Body of pancreas (tissue), 4 donors: ENCODE measurements at regions not wholly inside any gene's neighbourhood (a gene's known extent, or its start where the extent isn't known, plus 50 kb on each side); places are given as distances from the start of the nearest gene placed in this dataset.

Experiments
- ATAC-seq: fragments of 150-250 bp; one replicate; pipeline ENCODE4 v1.9.1; 2016
- DNase-seq, 4 donors: peaks; one replicate each; pipeline ENCODE4 v3.0.0-alpha.2; 2019
- H3K27ac ChIP-seq, 4 donors: fragments of 200-600 bp; sonication (generic); 1 replicate in 3 of 4; 2 replicates in 1 of 4; pipeline versions ENCODE4 v1.5.1 to v1.6.1; 2016 to 2019; ENCODE audit warnings: mild to moderate bottlenecking in 1 of 4, mixed read lengths in 1 of 4, moderate library complexity in 1 of 4
- H3K27me3 ChIP-seq, 2 donors: fragments of 200-600 bp; sonication (generic); one replicate each; pipeline ENCODE4 v1.6.0; 2016; ENCODE audit warnings: mild to moderate bottlenecking in 1 of 2
- H3K36me3 ChIP-seq, 2 donors: fragments of 200-600 bp; sonication (generic); replicated peaks in 1 of 2; 2 replicates each; pipeline ENCODE4 v1.5.1; 2016; ENCODE audit warnings: low read depth in 2 of 2; ENCODE audit not compliant: insufficient read depth in 1 of 2
- H3K4me1 ChIP-seq: fragments of 200-600 bp; sonication (generic); one replicate; pipeline ENCODE4 v1.6.0; 2016
- H3K4me3 ChIP-seq, 2 donors: fragments of 200-600 bp; sonication (generic); 1 replicate in 1 of 2; 2 replicates in 1 of 2; pipeline ENCODE4 v1.5.1; 2016 to 2019
- H3K9me3 ChIP-seq, 3 donors: fragments of 200-600 bp; sonication (generic); 1 replicate in 2 of 3; 2 replicates in 1 of 3; pipeline ENCODE4 v1.5.1; 2016
- POLR2A ChIP-seq, 3 donors: fragments of 450-650 bp; IDR thresholded peaks; one replicate each; pipeline ENCODE4 v1.6.1; 2016; ENCODE audit warnings: antibody characterized with exemption in 3 of 3, mild to moderate bottlenecking in 2 of 3
- WGBS, 2 donors: methylation state at CpG; one replicate each; pipeline ENCODE4 v1.1.5; 2017; 5-methylcytosine and 5-hydroxymethylcytosine counted together
- intact Hi-C: fragments of 100-400 bp; cut with DNase I; formaldehyde crosslinking; loops from one replicate; pipeline ENCODE4 v1.15.1; 2023
- TF ChIP-seq, protein P1 (sequence below), 7 experiments: fragments of 450-650 bp in 4 of 7; fragments of 200-600 bp in 3 of 7; sonication (generic) in 3 of 7; IDR thresholded peaks; one replicate each; pipeline ENCODE4 v1.5.1; 2016 to 2019; ENCODE audit warnings: antibody characterized with exemption in 7 of 7

DNA sequence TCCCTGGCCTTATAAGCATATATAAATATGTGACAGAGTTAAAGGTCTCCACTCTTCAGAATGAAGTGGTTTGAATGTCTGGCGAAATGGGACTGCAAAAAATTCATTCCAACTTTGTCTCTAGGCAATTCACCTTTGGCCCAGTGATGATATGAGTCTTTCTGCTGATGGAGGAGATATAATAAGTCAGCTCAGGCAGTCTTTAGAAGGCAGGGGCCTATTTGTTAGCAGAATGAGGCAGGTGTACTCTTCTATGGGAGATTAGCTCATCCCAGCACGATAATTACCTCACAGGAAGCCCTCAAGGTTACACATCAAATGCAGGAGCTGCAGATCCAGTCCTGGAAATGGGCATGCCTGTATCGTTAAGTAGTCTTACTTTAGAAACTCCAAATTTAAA lies 300.5 kb downstream of the NR2F1-AS1 start:
- H3K27me3 ChIP-seq = no peaks in the 10 kb centered on the region
- no peak overlapping the region for H3K4me3 ChIP-seq
- ATAC-seq = no peak
- no peaks in the 10 kb centered on the region for H3K9me3 ChIP-seq
- no peak overlapping the region for H3K27ac ChIP-seq
- DNase-seq = no peak
- H3K36me3 ChIP-seq = no peaks in the 10 kb centered on the region
- intact Hi-C loops = no loop called here
- TF ChIP-seq, protein P1, sequence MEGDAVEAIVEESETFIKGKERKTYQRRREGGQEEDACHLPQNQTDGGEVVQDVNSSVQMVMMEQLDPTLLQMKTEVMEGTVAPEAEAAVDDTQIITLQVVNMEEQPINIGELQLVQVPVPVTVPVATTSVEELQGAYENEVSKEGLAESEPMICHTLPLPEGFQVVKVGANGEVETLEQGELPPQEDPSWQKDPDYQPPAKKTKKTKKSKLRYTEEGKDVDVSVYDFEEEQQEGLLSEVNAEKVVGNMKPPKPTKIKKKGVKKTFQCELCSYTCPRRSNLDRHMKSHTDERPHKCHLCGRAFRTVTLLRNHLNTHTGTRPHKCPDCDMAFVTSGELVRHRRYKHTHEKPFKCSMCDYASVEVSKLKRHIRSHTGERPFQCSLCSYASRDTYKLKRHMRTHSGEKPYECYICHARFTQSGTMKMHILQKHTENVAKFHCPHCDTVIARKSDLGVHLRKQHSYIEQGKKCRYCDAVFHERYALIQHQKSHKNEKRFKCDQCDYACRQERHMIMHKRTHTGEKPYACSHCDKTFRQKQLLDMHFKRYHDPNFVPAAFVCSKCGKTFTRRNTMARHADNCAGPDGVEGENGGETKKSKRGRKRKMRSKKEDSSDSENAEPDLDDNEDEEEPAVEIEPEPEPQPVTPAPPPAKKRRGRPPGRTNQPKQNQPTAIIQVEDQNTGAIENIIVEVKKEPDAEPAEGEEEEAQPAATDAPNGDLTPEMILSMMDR (IDR thresholded peaks at IDR 0.05) = no peak
- no peak for TF ChIP-seq POLR2A (IDR thresholded peaks at IDR 0.05)
- 46 to 54% methylated on average over 3 of the region's 3 CpGs for WGBS, 2 donors
- no peaks in the 10 kb centered on the region for H3K4me1 ChIP-seq

DNA sequence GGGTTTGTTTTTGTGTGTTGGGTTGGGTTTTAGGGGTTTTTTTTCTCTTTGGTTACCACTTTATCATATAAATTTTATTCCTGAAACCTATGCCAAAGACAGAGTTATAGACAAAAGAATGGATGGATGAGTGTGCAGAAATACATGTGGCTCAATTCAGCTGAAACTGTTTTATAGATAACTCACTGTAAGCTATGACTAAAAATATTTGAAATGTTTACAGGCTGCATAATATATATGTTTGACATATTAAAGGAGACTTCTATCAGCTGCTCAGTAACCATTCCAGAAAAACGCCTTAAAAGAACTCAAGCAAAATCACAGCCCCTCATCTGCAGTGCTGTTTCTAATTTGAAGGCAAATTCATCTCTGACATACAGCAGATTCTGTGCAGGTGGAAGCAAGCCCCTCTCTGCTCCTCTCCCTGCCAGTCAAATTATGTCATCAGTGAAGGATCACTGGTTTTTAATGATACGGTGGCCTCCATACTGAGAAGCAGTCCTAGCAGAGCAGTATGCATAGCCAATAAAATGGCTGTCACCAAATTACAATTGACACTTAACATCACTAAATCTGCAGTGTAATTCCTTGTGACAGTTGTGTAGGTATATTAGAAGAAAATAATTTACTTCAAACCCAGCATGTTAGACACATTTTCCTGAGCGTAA lies 301.6 kb downstream of the NR2F1-AS1 start:
- DNase-seq (no peak), ATAC-seq (no peak)
- no peak for TF ChIP-seq POLR2A (IDR thresholded peaks at IDR 0.05)
- TF ChIP-seq, protein P1 (IDR thresholded peaks at IDR 0.05) = no peak
- WGBS, 2 donors = 55 to 63% methylated on average over 3 of the region's 3 CpGs
- Histone ChIP-seq H3K27ac (no peak overlapping the region), H3K9me3 (no peaks in the 10 kb centered on the region), H3K36me3 (no peaks in the 10 kb centered on the region), H3K4me3 (no peak overlapping the region), H3K4me1 (no peaks in the 10 kb centered on the region), H3K27me3 (no peaks in the 10 kb centered on the region)
- intact Hi-C loops = no loop called here

- no peak for DNase-seq
- WGBS, 2 donors = 28 to 42% methylated on average over 2 of the region's 2 CpGs
- intact Hi-C loops = no loop called here
Observed at GRCh38 chr5:93278896-93279295, 302.1 kb downstream of the NR2F1-AS1 start.

DNA sequence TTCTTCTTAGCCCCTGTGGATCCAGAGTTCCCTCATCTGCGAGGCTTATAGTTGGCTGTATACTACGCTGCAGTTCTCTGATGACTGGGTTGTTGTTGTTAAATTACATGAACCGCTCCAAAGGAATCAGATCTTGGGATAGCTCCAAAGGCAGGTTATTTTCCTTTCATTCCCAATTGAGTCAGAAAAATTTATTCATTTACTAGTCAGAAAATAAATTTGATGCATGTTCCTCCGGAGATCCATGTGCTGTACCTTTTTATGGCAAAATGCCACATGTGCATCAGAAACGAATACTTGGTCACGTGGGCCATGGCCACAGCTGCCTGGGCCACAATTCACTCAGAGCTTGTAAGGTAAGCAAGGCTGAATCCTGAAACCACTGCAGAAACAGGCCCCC lies 304.0 kb downstream of the NR2F1-AS1 start:
- H3K27ac ChIP-seq = no peak overlapping the region
- TF ChIP-seq, protein P1 (IDR thresholded peaks at IDR 0.05) = no peak
- no peak for TF ChIP-seq POLR2A (IDR thresholded peaks at IDR 0.05)
- DNase-seq = no peak
- ATAC-seq = no peak
- no peaks in the 10 kb centered on the region for H3K9me3 ChIP-seq
- H3K4me1 ChIP-seq = no peaks in the 10 kb centered on the region
- no peaks in the 10 kb centered on the region for H3K36me3 ChIP-seq
- no peak overlapping the region for H3K4me3 ChIP-seq
- no peaks in the 10 kb centered on the region for H3K27me3 ChIP-seq
- intact Hi-C loops = no loop called here
- 68 to 73% methylated on average over 6 of the region's 6 CpGs for WGBS, 2 donors

More at GRCh38 chr5:93278896-93279295, 302.1 kb downstream of the NR2F1-AS1 start:
- Histone ChIP-seq H3K4me3 (no peak overlapping the region), H3K9me3 (no peaks in the 10 kb centered on the region), H3K4me1 (no peaks in the 10 kb centered on the region), H3K27ac (no peak overlapping the region), H3K27me3 (no peaks in the 10 kb centered on the region), H3K36me3 (no peaks in the 10 kb centered on the region)
- TF ChIP-seq, protein P1 (IDR thresholded peaks at IDR 0.05) = no peak
- no peak for ATAC-seq

DNA sequence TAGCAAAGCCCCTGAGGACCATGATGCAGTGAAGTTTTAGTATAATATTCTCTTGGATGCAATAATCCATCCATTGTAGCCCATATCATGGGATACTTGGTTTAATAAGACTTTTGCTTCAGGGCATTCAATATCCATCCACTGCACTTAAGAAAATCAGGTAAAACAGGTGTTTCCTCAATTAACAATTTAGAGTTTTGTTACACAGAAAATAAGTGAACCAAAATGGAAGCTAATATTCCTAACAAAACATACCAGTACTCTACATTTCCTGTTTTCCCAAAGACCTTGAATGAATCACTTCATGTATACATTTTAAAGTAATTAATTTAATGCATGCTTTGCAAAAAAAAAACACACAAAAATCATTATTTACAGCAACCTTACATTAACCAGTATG lies 305.6 kb downstream of the NR2F1-AS1 start:
- Histone ChIP-seq H3K36me3 (no peaks in the 10 kb centered on the region), H3K4me1 (no peaks in the 10 kb centered on the region), H3K27me3 (no peaks in the 10 kb centered on the region), H3K4me3 (no peak overlapping the region), H3K9me3 (no peaks in the 10 kb centered on the region), H3K27ac (no peak overlapping the region)
- intact Hi-C loops = no loop called here
- ATAC-seq (no peak), DNase-seq (no peak)
- TF ChIP-seq POLR2A (IDR thresholded peaks at IDR 0.05) = no peak
- TF ChIP-seq, protein P1 (IDR thresholded peaks at IDR 0.05) = no peak
